HG03558 (cell line): ENCODE measurements at regions not wholly inside any gene's neighbourhood (a gene's known extent, or its start where the extent isn't known, plus 50 kb on each side); places are given as distances from the start of the nearest gene placed in this dataset.
"Not testable (repeated sequence)": the region's sequence is repeated elsewhere in the genome, so short reads cannot be mapped to it uniquely, and the experiment has no call there.

Experiments used
- ATAC-seq: cut with Tn5 transposase; IDR thresholded peaks from one replicate; pipeline ENCODE4 v1.9.1; 2021; ENCODE audit warnings: moderate number of reproducible peaks; ENCODE audit not compliant: unreplicated experiment; ENCODE audit errors: extremely low read depth

- no peak for ATAC-seq
Measured at GRCh38 chr1:87961992-87962391, 633.3 kb downstream of the LMO4 start.

GRCh38 chr1:87963556-87963955, 634.9 kb downstream of the LMO4 start:
- no peak for ATAC-seq

DNA sequence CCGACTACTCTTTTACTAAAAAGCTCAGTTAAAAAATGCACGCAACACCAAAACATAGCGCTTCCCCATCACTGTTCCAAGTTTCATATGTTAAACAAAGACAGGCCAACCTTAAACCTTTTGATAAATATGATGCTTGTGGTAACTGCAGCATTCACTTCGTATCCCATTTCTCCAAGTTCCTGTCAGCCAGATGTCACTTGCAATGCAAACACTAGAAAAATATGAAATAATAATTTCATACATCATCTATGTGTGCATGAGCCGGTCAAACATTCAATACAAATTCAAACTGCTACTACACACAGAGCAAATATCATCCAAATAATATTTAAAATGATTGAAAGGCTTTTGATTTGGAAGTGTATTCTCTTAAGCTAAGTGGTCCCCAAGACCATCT, 636.5 kb downstream of the LMO4 start:
- no peak for ATAC-seq

DNA sequence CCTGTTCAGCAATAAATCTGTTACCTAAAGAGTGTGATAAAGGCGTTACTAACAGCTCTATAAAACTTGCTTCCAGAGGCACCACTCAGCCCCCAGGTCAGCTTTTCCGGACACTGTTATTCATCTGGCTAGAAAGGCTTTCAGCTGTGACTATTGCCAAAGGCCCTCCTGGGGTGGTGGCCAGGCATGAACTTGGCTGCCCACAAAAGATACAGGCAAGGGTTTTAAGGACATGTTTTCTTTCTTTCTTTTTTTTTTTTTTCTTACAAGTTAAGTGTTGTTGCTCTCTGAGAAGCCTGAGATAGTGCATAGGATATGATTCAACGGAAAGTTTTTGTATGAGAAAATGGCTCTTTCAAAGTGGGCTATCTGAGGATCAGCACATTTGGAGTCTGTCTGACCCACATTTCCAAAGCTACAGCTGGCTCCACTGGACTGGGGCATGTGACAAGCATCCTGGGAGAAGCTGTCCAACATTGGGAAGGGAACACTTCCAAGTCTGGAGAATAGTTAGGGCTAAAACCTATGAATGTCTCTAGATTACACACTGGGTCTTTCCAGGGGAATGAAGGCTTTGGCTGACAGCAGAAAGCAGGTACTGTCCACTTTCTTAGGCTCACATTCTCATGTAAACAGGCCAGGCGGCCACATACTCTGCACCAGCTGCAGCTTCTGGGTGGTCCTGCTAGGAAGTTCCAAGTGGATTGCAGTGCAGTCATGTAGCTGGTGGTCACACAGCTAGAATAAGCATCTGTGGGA, 639.7 kb downstream of the LMO4 start:
- no peak for ATAC-seq

- no peak for ATAC-seq
Measured at GRCh38 chr1:87969040-87969439, 640.4 kb downstream of the LMO4 start.

- no peak for ATAC-seq
Measured at GRCh38 chr1:87972811-87973210, 644.1 kb downstream of the LMO4 start.

GRCh38 chr1:87973896-87974295, 645.2 kb downstream of the LMO4 start:
- no peak for ATAC-seq

GRCh38 chr1:87976316-87976715, 647.6 kb downstream of the LMO4 start:
- ATAC-seq: no peak

DNA sequence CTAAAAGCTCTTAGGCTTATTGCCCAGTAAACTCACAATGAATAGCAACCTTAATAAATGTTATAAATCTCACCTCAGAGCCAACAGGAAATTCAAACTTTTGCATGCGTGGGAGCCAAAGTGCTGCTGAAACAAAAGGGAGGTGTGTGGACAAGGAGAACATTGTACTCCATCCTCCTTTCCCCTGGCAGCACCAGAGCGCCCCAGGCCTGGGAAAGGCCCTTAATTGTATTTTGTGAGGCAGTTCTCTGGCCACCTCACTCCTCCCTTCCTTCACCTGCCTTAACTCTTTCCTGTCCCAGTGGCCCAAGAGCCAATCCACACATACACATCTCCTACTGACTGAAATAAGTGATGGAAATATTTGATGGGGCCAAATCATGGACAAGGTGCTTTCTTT, 648.5 kb downstream of the LMO4 start:
- ATAC-seq: no peak

DNA sequence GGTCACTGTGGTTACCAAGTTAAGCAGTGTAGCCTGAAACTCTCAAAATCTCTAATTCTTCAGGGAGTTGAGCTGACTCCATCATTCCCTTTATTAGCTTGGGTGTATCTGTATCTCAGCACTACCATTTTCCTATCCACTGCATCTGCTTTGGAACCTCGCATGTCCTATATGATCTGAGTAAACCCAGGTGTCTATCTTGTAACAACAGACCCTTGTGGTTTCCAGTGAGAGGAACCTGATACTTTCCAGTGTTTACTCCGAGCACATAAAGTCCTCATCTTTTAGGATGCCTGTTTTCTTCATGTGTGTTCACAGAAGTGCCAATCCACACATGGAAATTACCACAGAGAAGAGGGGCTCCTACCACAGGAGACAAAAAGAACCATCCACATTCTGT, 650.4 kb downstream of the LMO4 start:
- ATAC-seq: no peak

DNA sequence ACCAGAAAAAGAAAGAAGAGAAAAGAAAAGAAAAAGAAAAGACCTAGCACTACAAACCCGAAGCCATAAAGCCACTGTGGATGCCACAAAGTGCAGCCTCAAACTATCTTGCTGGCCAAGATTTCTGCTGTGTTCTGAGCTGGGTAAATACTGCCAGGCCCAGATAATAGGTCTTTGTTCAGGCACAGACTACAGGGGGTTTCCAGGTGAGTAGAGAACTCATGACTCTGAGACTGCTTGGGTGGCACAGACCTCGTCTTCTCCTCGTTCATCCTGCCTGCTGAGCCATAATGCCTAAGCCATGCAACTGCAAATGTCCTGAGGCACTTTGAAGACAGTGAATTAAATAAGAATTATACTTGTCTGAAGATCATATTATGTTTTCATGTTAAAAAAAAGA, 651.8 kb downstream of the LMO4 start:
- ATAC-seq: no peak

GRCh38 chr1:87981386-87981785, 652.7 kb downstream of the LMO4 start:
- ATAC-seq: no peak

- no peak for ATAC-seq
Measured at GRCh38 chr1:87981810-87982209, 653.1 kb downstream of the LMO4 start.

- ATAC-seq: no peak
Measured at GRCh38 chr1:87983841-87984240, 655.2 kb downstream of the LMO4 start.

- no peak for ATAC-seq
Measured at GRCh38 chr1:87985071-87985470, 656.4 kb downstream of the LMO4 start.

GRCh38 chr1:87986130-87986866, 657.6 kb downstream of the LMO4 start:
- no peak for ATAC-seq

- ATAC-seq: no peak
Measured at GRCh38 chr1:87989346-87989745, 660.7 kb downstream of the LMO4 start.

DNA sequence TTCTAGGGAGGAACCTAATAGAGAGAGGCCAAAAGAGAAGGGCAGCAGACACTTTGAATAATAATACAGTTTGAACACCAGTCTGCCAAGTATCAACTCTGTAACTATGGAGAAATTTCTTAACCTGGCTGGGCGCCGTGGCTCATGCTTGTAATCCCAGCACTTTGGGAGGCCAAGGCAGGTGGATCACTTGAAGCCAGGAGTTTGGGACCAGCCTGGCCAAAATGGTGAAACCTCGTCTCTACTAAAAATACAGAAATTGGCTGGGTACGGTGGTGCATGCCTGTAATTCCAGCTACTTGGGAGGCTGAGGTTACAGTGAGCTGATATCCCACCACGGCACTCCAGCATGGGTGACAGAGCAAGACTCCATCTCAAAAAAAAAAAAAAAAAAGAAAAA, 663.9 kb downstream of the LMO4 start:
- ATAC-seq: not testable (repeated sequence)

DNA sequence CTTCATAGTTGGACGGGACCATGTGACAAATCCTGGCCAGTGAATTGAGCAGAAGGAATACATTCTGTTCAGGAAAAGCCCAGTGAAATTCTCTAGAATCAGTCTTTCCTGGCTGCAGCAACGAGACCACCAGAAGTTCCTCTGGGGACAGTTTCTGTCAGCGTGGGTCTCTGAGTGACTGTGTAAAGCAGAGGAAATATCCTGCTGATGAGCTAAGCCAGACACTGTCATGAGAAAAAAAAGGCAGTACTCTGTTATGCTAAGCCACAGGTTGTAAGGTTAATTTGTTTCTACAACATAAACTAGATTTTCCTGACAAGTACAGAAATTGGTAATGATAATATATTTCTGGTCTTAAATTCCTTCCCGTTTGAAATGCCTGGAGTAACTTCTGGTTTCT, 664.4 kb downstream of the LMO4 start:
- no peak for ATAC-seq

- no peak for ATAC-seq
Measured at GRCh38 chr1:87999852-88000251, 671.2 kb downstream of the LMO4 start.

- no peak for ATAC-seq
Measured at GRCh38 chr1:88001460-88001859, 672.8 kb downstream of the LMO4 start.

GRCh38 chr1:88003255-88003654, 674.6 kb downstream of the LMO4 start:
- no peak for ATAC-seq
